MCF 10A (cell line): ENCODE measurements at regions not wholly inside any gene's neighbourhood (a gene's known extent, or its start where the extent isn't known, plus 50 kb on each side); places are given as distances from the start of the nearest gene placed in this dataset.
A peak's percentile ranks its signal among the peaks of the same experiment; 100 is the strongest.

ENCODE experiments used
- BruUV-seq: library from RNA; stranded (reverse); fragments of 400-500 nt; replicated peaks from 2 replicates; lab custom pipeline; 2021; lab: Mats Ljungman, UMichigan
- CTCF ChIA-PET: fragments of 300-600 bp; sonication (Branson Sonifier 250); formaldehyde crosslinking; extraction: SDS; loops from one replicate; lab custom pipeline; 2021; ENCODE audit warnings: antibody characterized with exemption, inconsistent platforms; lab: Yijun Ruan, JAX
- POLR2A ChIA-PET: fragments of 300-600, 350-650 bp; sonication (Branson Sonifier 250); formaldehyde crosslinking; extraction: SDS; loops from one replicate; lab custom pipeline; 2020; ENCODE audit warnings: antibody characterized with exemption, inconsistent platforms; lab: Yijun Ruan, JAX
- DNase-seq: peaks from one replicate; pipeline ENCODE4 v3.0.0-alpha.2; 2018; ENCODE audit not compliant: unreplicated experiment
- H3K27ac Mint-ChIP-seq: one replicate; pipeline ENCODE4 v1.8.0; 2022; ENCODE audit warnings: mild to moderate bottlenecking, low read depth, mixed read lengths; ENCODE audit not compliant: unreplicated experiment
- H3K27me3 Mint-ChIP-seq: one replicate; pipeline ENCODE4 v1.8.0; 2022; ENCODE audit warnings: mixed read lengths; ENCODE audit not compliant: insufficient read depth, unreplicated experiment
- H3K36me3 Mint-ChIP-seq: one replicate; pipeline ENCODE4 v1.8.0; 2022; ENCODE audit warnings: mild to moderate bottlenecking, moderate library complexity, mixed read lengths; ENCODE audit not compliant: insufficient read depth, unreplicated experiment
- H3K4me1 Mint-ChIP-seq: one replicate; pipeline ENCODE4 v1.8.0; 2022; ENCODE audit warnings: mixed read lengths; ENCODE audit not compliant: insufficient read depth, unreplicated experiment
- H3K4me3 Mint-ChIP-seq: one replicate; pipeline ENCODE4 v1.8.0; 2022; ENCODE audit warnings: mild to moderate bottlenecking, moderate library complexity, mixed read lengths; ENCODE audit not compliant: unreplicated experiment
- H3K9me3 Mint-ChIP-seq: one replicate; pipeline ENCODE4 v1.8.0; 2022; ENCODE audit warnings: mixed read lengths; ENCODE audit not compliant: unreplicated experiment
- intact Hi-C: fragments of 100-400 bp; cut with micrococcal nuclease; formaldehyde crosslinking; loops from 2 replicates; pipeline ENCODE4 v1.14.1; 2022
- TF ChIP-seq, protein P1 (sequence below): fragments of 200-600 bp; IDR thresholded peaks from one replicate; pipeline ENCODE4 v1.8.0; 2022; ENCODE audit warnings: antibody characterized with exemption, mild to moderate bottlenecking; ENCODE audit not compliant: unreplicated experiment

GRCh38 chr4:123696687-123697086, 300.1 kb downstream of the SPRY1 start:
- no TSS peak for BruUV-seq
- Mint-ChIP-seq H3K27ac (no peak overlapping the region), H3K4me1 (peaks cover 7% of the 10 kb centered on the region), H3K9me3 (peaks cover 7% of the 10 kb centered on the region), H3K36me3 (peaks cover 7% of the 10 kb centered on the region), H3K27me3 (no peaks in the 10 kb centered on the region), H3K4me3 (no peak overlapping the region)
- intact Hi-C loops, result no loop called here
- ChIA-PET CTCF (interaction anchor here (0.7 kb wide), 1 partner anchor 29 kb away, joined by 3 read pairs; no protein-coding TSS in a partner anchor), POLR2A (no interaction called here)
- no peak for DNase-seq
- TF ChIP-seq, protein P1, sequence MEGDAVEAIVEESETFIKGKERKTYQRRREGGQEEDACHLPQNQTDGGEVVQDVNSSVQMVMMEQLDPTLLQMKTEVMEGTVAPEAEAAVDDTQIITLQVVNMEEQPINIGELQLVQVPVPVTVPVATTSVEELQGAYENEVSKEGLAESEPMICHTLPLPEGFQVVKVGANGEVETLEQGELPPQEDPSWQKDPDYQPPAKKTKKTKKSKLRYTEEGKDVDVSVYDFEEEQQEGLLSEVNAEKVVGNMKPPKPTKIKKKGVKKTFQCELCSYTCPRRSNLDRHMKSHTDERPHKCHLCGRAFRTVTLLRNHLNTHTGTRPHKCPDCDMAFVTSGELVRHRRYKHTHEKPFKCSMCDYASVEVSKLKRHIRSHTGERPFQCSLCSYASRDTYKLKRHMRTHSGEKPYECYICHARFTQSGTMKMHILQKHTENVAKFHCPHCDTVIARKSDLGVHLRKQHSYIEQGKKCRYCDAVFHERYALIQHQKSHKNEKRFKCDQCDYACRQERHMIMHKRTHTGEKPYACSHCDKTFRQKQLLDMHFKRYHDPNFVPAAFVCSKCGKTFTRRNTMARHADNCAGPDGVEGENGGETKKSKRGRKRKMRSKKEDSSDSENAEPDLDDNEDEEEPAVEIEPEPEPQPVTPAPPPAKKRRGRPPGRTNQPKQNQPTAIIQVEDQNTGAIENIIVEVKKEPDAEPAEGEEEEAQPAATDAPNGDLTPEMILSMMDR, result no peak

DNA sequence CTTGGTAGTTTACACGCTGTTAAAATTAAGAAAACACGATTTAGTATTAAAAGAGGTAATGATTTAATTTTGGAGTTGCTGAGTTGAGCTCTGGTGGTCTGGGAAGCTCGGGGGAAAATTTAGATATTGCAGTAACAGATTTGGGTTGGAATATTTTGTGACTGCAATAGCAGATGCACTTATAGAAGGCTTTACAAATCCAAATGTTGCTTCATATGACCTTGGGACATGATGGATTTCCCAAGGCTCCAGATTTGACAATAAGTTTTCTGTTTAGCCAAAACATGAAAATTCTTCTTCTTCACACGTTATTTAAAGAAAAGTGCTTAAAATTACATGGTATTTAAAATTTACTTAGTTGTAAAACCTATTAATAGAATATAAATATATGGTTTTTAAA, 302.0 kb downstream of the SPRY1 start:
- BruUV-seq, result no TSS peak
- no peak overlapping the region for H3K4me3 Mint-ChIP-seq
- intact Hi-C loops, result no loop called here

DNA sequence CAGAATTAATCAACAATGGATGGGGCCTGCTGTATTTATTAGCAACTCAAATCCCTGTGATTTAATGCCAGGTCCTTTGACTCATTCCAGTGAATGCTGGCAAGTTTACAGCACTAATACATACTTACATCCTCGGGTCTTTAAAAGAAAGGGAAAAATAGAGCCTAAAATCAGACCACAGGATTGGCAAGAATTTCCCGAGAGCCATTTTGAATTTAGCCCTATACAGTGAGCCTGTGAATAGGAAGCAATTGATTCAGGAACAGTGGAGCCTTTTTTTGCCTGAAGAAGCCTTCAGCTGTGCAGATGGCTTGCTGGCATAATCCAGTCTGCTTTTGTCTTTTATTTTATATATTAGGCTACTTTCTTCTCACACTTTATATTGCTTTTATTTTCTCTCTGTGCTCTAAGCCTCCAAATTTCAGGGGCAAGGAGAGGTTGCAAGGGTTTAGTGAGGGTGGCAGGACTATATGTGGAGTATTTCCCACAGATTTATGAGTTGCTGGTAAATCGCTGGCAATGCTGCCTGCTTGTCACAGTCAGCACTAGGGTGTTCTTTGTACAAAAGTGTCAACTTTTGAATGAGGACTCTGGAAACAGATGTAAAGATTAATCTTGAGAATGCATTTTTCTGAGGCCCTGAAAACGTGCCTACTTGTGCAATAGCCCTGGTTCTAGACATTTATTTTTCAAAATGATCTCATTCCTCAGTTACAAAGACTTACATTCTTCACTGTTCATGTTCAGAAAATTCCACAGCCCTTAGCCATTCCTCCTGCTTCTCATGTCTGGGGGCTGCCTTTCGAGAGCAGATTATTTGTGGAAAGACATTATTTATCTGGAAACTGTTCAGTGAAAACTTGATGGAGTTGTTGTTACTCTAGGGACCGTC, 303.5 kb downstream of the SPRY1 start:
- H3K27ac Mint-ChIP-seq, result peak overlapping the region; percentile 57
- DNase-seq, result peak; percentile 33
- intact Hi-C loops, result no loop called here

More for the DNA sequence above, 302.0 kb downstream of the SPRY1 start:
- no peak overlapping the region for H3K27ac Mint-ChIP-seq
- DNase-seq, result no peak
- peaks cover 7% of the 10 kb centered on the region for H3K4me1 Mint-ChIP-seq
- TF ChIP-seq, protein P1, result no peak
- peaks cover 7% of the 10 kb centered on the region for H3K36me3 Mint-ChIP-seq
- H3K27me3 Mint-ChIP-seq, result no peaks in the 10 kb centered on the region
- CTCF ChIA-PET, result no interaction called here
- POLR2A ChIA-PET, result no interaction called here
- peaks cover 7% of the 10 kb centered on the region for H3K9me3 Mint-ChIP-seq

DNA sequence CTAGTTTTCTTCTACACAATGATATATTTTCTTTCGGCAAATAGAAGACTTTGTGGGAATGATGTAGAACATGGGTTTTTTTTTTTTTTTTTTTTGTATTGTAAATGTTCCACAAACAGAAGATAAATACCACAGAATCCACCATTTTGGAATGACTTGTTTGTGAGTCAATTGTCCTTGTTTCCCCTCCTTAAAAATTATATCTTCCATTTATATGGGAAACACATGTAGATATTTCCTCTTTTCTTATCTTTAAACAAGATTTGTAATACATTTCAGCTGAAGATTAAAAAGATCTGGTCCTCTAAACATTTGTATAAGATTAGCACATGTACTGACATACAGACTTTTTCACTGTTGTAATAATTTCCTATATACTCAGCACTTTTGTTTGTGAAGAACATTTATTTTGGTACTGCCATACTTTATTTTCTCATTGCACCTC, 304.6 kb downstream of the SPRY1 start:
- ChIA-PET POLR2A (interaction anchor here (0.6 kb wide), 1 partner anchor 354 kb away, joined by 3 read pairs; no protein-coding TSS in a partner anchor), CTCF (no interaction called here)
- intact Hi-C loops, result no loop called here
- Mint-ChIP-seq H3K27ac (peak overlapping the region; percentile 57), H3K4me1 (peaks cover 7% of the 10 kb centered on the region), H3K4me3 (no peak overlapping the region), H3K9me3 (peaks cover 3% of the 10 kb centered on the region), H3K36me3 (peaks cover 2% of the 10 kb centered on the region), H3K27me3 (no peaks in the 10 kb centered on the region)
- no TSS peak for BruUV-seq
- TF ChIP-seq, protein P1, result no peak
- DNase-seq, result no peak

More for the DNA sequence above, 303.5 kb downstream of the SPRY1 start:
- Mint-ChIP-seq H3K27me3 (no peaks in the 10 kb centered on the region), H3K9me3 (peaks cover 7% of the 10 kb centered on the region), H3K36me3 (peaks cover 7% of the 10 kb centered on the region), H3K4me1 (peaks cover 7% of the 10 kb centered on the region), H3K4me3 (no peak overlapping the region)
- TF ChIP-seq, protein P1, result no peak
- CTCF ChIA-PET, result no interaction called here
- no TSS peak for BruUV-seq
- POLR2A ChIA-PET, result interaction anchor here (0.6 kb wide), 1 partner anchor 353 kb away, joined by 3 read pairs; no protein-coding TSS in a partner anchor
